Hepatocyte (in vitro differentiated cells): ENCODE measurements at regions not wholly inside any gene's neighbourhood (a gene's known extent, or its start where the extent isn't known, plus 50 kb on each side); places are given as distances from the start of the nearest gene placed in this dataset.

ENCODE experiments used
- CTCF ChIP-seq: fragments of 200-600 bp; sonication (generic); IDR thresholded peaks from 2 replicates; pipeline ENCODE4 v1.5.1; 2016; ENCODE audit warnings: antibody characterized with exemption, mild to moderate bottlenecking; ENCODE audit not compliant: poor library complexity
- EZH2phosphoT487 ChIP-seq: fragments of 200-600 bp; sonication (generic); IDR thresholded peaks from one replicate; pipeline ENCODE4 v1.6.1; 2018; ENCODE audit warnings: antibody characterized with exemption, mild to moderate bottlenecking, low read depth, moderate library complexity; ENCODE audit not compliant: unreplicated experiment, severe bottlenecking

DNA sequence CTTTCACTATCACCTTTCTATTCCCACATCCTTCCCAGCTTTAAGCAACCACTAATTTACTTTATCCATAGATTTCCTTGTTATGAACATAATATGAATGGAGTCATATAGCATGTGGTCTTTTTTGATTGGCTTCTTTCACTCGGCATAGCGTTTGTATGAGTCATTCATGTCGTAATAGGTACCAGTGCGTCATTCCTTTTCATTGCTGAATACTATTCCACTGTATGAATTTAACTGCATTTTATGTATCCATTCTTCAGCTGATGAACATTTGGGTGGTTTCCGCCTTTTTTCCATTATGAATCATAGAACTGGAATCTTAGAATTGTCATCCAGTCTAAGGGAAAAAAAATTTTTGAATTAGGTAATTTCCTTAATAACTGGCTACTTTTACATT is 411.3 kb upstream of the AUTS2 start:
- TF ChIP-seq CTCF (no peak), EZH2phosphoT487 (no peak)
